ENCODE measurements at regions not wholly inside any gene's neighbourhood (a gene's known extent, or its start where the extent isn't known, plus 50 kb on each side); places are given as distances from the start of the nearest gene placed in this dataset.
A peak's percentile ranks its signal among the peaks of the same experiment; 100 is the strongest.

DNA sequence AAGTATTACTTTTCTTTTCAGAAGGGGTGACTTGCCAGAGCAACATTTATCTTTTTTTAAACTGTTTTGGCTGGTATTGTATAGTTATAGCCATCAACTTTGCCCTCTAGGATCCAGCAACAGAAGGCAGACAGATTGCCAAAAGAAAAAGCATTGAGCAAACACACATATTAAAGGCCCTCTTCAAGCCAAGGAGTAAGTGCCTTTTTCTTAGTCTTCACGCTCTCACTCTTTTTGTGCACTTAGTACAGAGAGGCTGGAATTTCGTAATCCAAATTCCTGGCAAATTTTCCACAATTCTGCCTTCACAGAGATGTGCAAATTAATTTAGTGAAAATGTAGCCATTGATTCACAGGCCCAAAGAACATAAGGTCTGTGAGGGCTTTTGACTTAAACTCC is 253.1 kb upstream of the EDA2R start:
- Mint-ChIP-seq H3K27me3 (ENCODE audit: insufficient read depth, unreplicated experiment) (no peaks in the 10 kb centered on the region), H3K9me3 (ENCODE audit: unreplicated experiment) (peaks cover 34% of the 10 kb centered on the region), H3K36me3 (ENCODE audit: insufficient read depth, unreplicated experiment) (no peaks in the 10 kb centered on the region), H3K4me3 (ENCODE audit: unreplicated experiment) (no peak overlapping the region), H3K4me1 (ENCODE audit: insufficient read depth, unreplicated experiment) (no peaks in the 10 kb centered on the region), H3K27ac (ENCODE audit: low read depth, unreplicated experiment) (no peak overlapping the region)
- no peak for DNase-seq (ENCODE audit: unreplicated experiment)
- BruUV-seq (replicated peaks), result no TSS peak
- CTCF ChIA-PET, result no interaction called here
- no peak for TF ChIP-seq CTCF (IDR thresholded peaks at IDR 0.05; ENCODE audit: unreplicated experiment)
- POLR2A ChIA-PET, result no interaction called here
- intact Hi-C loops (cut with micrococcal nuclease), result no loop called here

GRCh38 chrX:66889418-66889817 is 250.5 kb upstream of the EDA2R start:
- Mint-ChIP-seq H3K4me3 (ENCODE audit: unreplicated experiment) (no peak overlapping the region), H3K36me3 (ENCODE audit: insufficient read depth, unreplicated experiment) (no peaks in the 10 kb centered on the region), H3K9me3 (ENCODE audit: unreplicated experiment) (peaks cover 38% of the 10 kb centered on the region), H3K4me1 (ENCODE audit: insufficient read depth, unreplicated experiment) (no peaks in the 10 kb centered on the region), H3K27me3 (ENCODE audit: insufficient read depth, unreplicated experiment) (no peaks in the 10 kb centered on the region), H3K27ac (ENCODE audit: low read depth, unreplicated experiment) (no peak overlapping the region)
- CTCF ChIA-PET, result no interaction called here
- BruUV-seq (replicated peaks), result no TSS peak
- POLR2A ChIA-PET, result no interaction called here
- peak; percentile 4 for DNase-seq (ENCODE audit: unreplicated experiment)
- TF ChIP-seq CTCF (IDR thresholded peaks at IDR 0.05; ENCODE audit: unreplicated experiment), result no peak
- intact Hi-C loops (cut with micrococcal nuclease), result no loop called here

GRCh38 chrX:66882101-66882500 is 243.2 kb upstream of the EDA2R start:
- H3K4me1 Mint-ChIP-seq (ENCODE audit: insufficient read depth, unreplicated experiment), result no peaks in the 10 kb centered on the region
- no TSS peak for BruUV-seq (replicated peaks)
- no peak for DNase-seq (ENCODE audit: unreplicated experiment)
- TF ChIP-seq CTCF (IDR thresholded peaks at IDR 0.05; ENCODE audit: unreplicated experiment), result no peak
- no peaks in the 10 kb centered on the region for H3K36me3 Mint-ChIP-seq (ENCODE audit: insufficient read depth, unreplicated experiment)
- peaks cover 46% of the 10 kb centered on the region for H3K9me3 Mint-ChIP-seq (ENCODE audit: unreplicated experiment)
- CTCF ChIA-PET, result interaction anchor here (0.6 kb wide), 1 partner anchor 16 kb away, joined by 3 read pairs; no protein-coding TSS in a partner anchor
- POLR2A ChIA-PET, result no interaction called here
- no peaks in the 10 kb centered on the region for H3K27me3 Mint-ChIP-seq (ENCODE audit: insufficient read depth, unreplicated experiment)
- no peak overlapping the region for H3K27ac Mint-ChIP-seq (ENCODE audit: low read depth, unreplicated experiment)
- intact Hi-C loops (cut with micrococcal nuclease), result no loop called here
- no peak overlapping the region for H3K4me3 Mint-ChIP-seq (ENCODE audit: unreplicated experiment)

DNA sequence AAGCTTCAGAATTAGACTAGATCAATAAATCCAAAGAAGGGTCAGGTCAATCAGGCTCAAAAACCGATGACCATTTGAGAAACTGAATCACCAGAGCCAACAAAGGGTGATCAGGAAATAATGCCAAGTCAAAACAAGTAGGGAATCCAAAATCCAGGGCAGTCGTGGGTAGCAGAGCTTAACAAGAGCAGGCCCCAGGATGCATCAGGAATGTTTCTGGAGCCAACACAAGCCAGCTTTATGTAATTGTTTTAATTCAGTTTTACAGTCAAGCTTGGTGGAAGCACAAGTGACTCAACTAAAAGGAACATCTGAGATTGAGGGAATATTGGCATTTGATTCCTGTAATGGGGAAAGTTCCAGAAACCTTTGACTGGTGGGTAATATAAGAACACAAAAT is 237.9 kb upstream of the EDA2R start:
- Mint-ChIP-seq H3K4me1 (ENCODE audit: insufficient read depth, unreplicated experiment) (no peaks in the 10 kb centered on the region), H3K27me3 (ENCODE audit: insufficient read depth, unreplicated experiment) (no peaks in the 10 kb centered on the region), H3K27ac (ENCODE audit: low read depth, unreplicated experiment) (no peak overlapping the region), H3K9me3 (ENCODE audit: unreplicated experiment) (peaks cover 37% of the 10 kb centered on the region), H3K4me3 (ENCODE audit: unreplicated experiment) (no peak overlapping the region), H3K36me3 (ENCODE audit: insufficient read depth, unreplicated experiment) (no peaks in the 10 kb centered on the region)
- BruUV-seq (replicated peaks), result no TSS peak
- CTCF ChIA-PET, result no interaction called here
- POLR2A ChIA-PET, result no interaction called here
- no peak for TF ChIP-seq CTCF (IDR thresholded peaks at IDR 0.05; ENCODE audit: unreplicated experiment)
- intact Hi-C loops (cut with micrococcal nuclease), result no loop called here
- DNase-seq (ENCODE audit: unreplicated experiment), result no peak
